Right atrium auricular region (tissue), 2 donors: ENCODE measurements at regions not wholly inside any gene's neighbourhood (a gene's known extent, or its start where the extent isn't known, plus 50 kb on each side); places are given as distances from the start of the nearest gene placed in this dataset.

Source experiments
- DNase-seq: peaks from one replicate; pipeline ENCODE4 v3.0.0-alpha.2; 2019; ENCODE audit warnings: low spot score
- H3K27ac ChIP-seq, 2 donors: fragments of 200-600 bp; sonication (generic); 1 replicate in 1 of 2; 2 replicates in 1 of 2; pipeline ENCODE4 v1.5.1; 2016 to 2019
- H3K27me3 ChIP-seq, 2 donors: fragments of 200-600 bp; sonication (generic); one replicate each; pipeline versions ENCODE4 v1.5.1 to v1.6.0; 2017 to 2019
- H3K36me3 ChIP-seq: fragments of 200-600 bp; sonication (generic); one replicate; pipeline ENCODE4 v1.5.1; 2016
- H3K4me1 ChIP-seq, 2 donors: fragments of 200-600 bp; sonication (generic); one replicate each; pipeline versions ENCODE4 v1.5.1 to v1.6.0; 2017 to 2019
- H3K4me3 ChIP-seq, 2 donors: fragments of 200-600 bp; sonication (generic); 1 replicate in 1 of 2; 2 replicates in 1 of 2; pipeline ENCODE4 v1.5.1; 2017 to 2019; ENCODE audit warnings: mild to moderate bottlenecking in 1 of 2, moderate library complexity in 1 of 2
- H3K9me3 ChIP-seq, 2 donors: fragments of 200-600 bp; sonication (generic); one replicate each; pipeline ENCODE4 v1.5.1; 2019
- TF ChIP-seq, protein P1 (sequence below), 2 donors: fragments of 200-600 bp; sonication (generic); IDR thresholded peaks; one replicate each; pipeline ENCODE4 v1.5.1; 2019; ENCODE audit warnings: antibody characterized with exemption in 2 of 2

- no peak for DNase-seq
- Histone ChIP-seq H3K27ac (no peak overlapping the region), H3K9me3 (peaks cover 0 to 7% of the 10 kb centered on the region in 2 donors), H3K4me1 (no peaks in the 10 kb centered on the region), H3K36me3 (no peaks in the 10 kb centered on the region), H3K4me3 (no peak overlapping the region), H3K27me3 (no peaks in the 10 kb centered on the region)
- TF ChIP-seq, protein P1, sequence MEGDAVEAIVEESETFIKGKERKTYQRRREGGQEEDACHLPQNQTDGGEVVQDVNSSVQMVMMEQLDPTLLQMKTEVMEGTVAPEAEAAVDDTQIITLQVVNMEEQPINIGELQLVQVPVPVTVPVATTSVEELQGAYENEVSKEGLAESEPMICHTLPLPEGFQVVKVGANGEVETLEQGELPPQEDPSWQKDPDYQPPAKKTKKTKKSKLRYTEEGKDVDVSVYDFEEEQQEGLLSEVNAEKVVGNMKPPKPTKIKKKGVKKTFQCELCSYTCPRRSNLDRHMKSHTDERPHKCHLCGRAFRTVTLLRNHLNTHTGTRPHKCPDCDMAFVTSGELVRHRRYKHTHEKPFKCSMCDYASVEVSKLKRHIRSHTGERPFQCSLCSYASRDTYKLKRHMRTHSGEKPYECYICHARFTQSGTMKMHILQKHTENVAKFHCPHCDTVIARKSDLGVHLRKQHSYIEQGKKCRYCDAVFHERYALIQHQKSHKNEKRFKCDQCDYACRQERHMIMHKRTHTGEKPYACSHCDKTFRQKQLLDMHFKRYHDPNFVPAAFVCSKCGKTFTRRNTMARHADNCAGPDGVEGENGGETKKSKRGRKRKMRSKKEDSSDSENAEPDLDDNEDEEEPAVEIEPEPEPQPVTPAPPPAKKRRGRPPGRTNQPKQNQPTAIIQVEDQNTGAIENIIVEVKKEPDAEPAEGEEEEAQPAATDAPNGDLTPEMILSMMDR (IDR thresholded peaks at IDR 0.05), result no peak
These were observed 165.0 kb downstream of the SUCNR1 start for GRCh38 chr3:152038490-152038889.

DNA sequence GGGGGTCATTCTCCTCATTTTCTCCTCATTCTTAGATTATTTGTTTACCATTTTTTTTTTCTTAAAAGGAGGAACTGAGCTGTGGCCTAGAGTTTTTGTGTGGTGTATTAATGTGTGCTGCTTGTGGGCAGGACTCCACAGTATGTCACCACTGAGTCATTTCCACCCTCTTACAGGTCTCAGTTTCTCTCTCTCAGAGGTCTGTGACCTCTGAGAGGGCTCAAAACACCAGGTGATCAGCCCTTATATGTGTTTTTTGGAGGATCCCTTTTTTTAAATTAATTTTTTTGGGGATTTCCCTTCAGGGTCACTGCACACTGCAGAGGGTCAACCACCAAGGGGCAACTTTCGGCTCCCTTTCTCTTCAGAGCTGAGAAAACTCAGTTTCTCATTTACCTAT, 166.4 kb downstream of the SUCNR1 start:
- no peak overlapping the region for H3K27ac ChIP-seq
- no peaks in the 10 kb centered on the region for H3K36me3 ChIP-seq
- H3K4me3 ChIP-seq, result no peak overlapping the region
- TF ChIP-seq, protein P1 (IDR thresholded peaks at IDR 0.05), result no peak
- DNase-seq, result no peak
- H3K4me1 ChIP-seq, result no peaks in the 10 kb centered on the region
- H3K27me3 ChIP-seq, result no peaks in the 10 kb centered on the region
- peaks cover 0 to 7% of the 10 kb centered on the region in 2 donors for H3K9me3 ChIP-seq

GRCh38 chr3:152040319-152040718, 166.9 kb downstream of the SUCNR1 start:
- Histone ChIP-seq H3K27me3 (no peaks in the 10 kb centered on the region), H3K27ac (no peak overlapping the region), H3K36me3 (no peaks in the 10 kb centered on the region), H3K4me3 (no peak overlapping the region), H3K9me3 (peaks cover 0 to 7% of the 10 kb centered on the region in 2 donors), H3K4me1 (no peaks in the 10 kb centered on the region)
- TF ChIP-seq, protein P1 (IDR thresholded peaks at IDR 0.05), result no peak
- DNase-seq, result no peak

- Histone ChIP-seq H3K36me3 (no peaks in the 10 kb centered on the region), H3K27ac (no peak overlapping the region), H3K27me3 (no peaks in the 10 kb centered on the region), H3K4me3 (no peak overlapping the region), H3K4me1 (no peaks in the 10 kb centered on the region), H3K9me3 (no peaks in the 10 kb centered on the region)
- DNase-seq, result no peak
- TF ChIP-seq, protein P1 (IDR thresholded peaks at IDR 0.05), result no peak
These were observed 170.2 kb downstream of the SUCNR1 start for GRCh38 chr3:152043620-152044019.

DNA sequence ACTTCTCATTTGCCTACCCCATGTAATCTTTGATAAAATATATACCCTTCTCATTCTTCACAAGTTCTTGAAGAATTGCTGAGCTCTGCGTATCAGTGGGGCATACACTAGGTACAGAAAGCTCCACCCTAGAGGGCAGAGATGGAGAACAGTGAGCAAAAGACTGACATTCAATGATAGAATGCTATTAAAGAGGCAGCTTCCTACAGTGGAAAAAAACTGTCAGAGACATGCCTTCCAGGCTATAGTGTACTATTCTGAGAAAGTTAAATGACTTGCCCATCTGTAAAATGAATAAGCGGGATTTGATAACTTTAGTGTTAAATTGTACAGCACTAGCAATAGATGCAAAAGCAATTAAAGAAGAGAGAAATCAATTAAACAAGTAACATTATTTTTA, 172.8 kb downstream of the SUCNR1 start:
- no peaks in the 10 kb centered on the region for H3K36me3 ChIP-seq
- no peak for DNase-seq
- TF ChIP-seq, protein P1 (IDR thresholded peaks at IDR 0.05), result no peak
- H3K4me1 ChIP-seq, result no peaks in the 10 kb centered on the region
- H3K27ac ChIP-seq, result no peak overlapping the region
- H3K4me3 ChIP-seq, result no peak overlapping the region
- no peaks in the 10 kb centered on the region for H3K9me3 ChIP-seq
- H3K27me3 ChIP-seq, result no peaks in the 10 kb centered on the region

GRCh38 chr3:152047465-152047864, 174.0 kb downstream of the SUCNR1 start:
- TF ChIP-seq, protein P1 (IDR thresholded peaks at IDR 0.05), result no peak
- Histone ChIP-seq H3K27ac (no peak overlapping the region), H3K4me1 (no peaks in the 10 kb centered on the region), H3K36me3 (no peaks in the 10 kb centered on the region), H3K27me3 (no peaks in the 10 kb centered on the region), H3K4me3 (no peak overlapping the region), H3K9me3 (no peaks in the 10 kb centered on the region)
- no peak for DNase-seq
